ENCODE measurements at regions not wholly inside any gene's neighbourhood (a gene's known extent, or its start where the extent isn't known, plus 50 kb on each side); places are given as distances from the start of the nearest gene placed in this dataset.
"Not testable (repeated sequence)": the region's sequence is repeated elsewhere in the genome, so short reads cannot be mapped to it uniquely, and the experiment has no call there.

DNA sequence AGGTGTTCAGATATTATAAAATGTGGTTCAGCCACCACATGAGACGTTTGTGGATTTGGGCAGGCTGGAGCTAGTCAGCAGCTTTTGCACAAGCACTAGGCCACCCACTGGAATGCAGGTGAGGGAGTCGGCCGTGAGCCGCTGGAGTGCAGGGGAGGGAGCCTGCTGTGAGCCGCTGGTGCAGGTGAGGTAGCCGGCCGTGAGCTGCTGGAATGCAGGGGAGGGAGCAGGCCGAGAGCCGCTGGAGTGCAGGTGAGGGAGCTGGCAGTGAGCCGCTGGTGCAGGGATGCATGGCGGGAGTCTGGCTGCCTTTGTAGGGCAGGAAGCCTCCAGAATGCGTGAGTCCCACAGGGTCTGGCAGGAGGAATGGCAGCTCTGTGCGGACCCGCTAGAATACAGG, 1907.6 kb upstream of the DEFB115 start:
- TF ChIP-seq EZH2phosphoT487 (IDR thresholded peaks at IDR 0.05; ENCODE audit: borderline replicate concordance, low read length) (no peak), EZH2 (IDR thresholded peaks at IDR 0.05; ENCODE audit: low read length, unreplicated experiment) (no peak)
- TF ChIP-seq, protein P1, sequence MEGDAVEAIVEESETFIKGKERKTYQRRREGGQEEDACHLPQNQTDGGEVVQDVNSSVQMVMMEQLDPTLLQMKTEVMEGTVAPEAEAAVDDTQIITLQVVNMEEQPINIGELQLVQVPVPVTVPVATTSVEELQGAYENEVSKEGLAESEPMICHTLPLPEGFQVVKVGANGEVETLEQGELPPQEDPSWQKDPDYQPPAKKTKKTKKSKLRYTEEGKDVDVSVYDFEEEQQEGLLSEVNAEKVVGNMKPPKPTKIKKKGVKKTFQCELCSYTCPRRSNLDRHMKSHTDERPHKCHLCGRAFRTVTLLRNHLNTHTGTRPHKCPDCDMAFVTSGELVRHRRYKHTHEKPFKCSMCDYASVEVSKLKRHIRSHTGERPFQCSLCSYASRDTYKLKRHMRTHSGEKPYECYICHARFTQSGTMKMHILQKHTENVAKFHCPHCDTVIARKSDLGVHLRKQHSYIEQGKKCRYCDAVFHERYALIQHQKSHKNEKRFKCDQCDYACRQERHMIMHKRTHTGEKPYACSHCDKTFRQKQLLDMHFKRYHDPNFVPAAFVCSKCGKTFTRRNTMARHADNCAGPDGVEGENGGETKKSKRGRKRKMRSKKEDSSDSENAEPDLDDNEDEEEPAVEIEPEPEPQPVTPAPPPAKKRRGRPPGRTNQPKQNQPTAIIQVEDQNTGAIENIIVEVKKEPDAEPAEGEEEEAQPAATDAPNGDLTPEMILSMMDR (conservative IDR thresholded peaks at IDR 0.05; ENCODE audit: low read depth, low read length): no peak
- H3K4me2 ChIP-seq (ENCODE audit: low read length): no peak overlapping the region
- DNase-seq: no peak
- no peaks in the 10 kb centered on the region for H3K4me1 ChIP-seq (ENCODE audit: insufficient read depth, low read length)
- H3K36me3 ChIP-seq (ENCODE audit: low read depth, low read length): no peaks in the 10 kb centered on the region
- no peaks in the 10 kb centered on the region for H3K9me2 ChIP-seq (replicated peaks; ENCODE audit: low read length)
- intact Hi-C loops (cut with micrococcal nuclease): no loop called here
- H3K27ac ChIP-seq (ENCODE audit: low read length): no peak overlapping the region
- no peak overlapping the region for H3K9ac ChIP-seq (ENCODE audit: low read length)
- no peaks in the 10 kb centered on the region for H3K9me3 ChIP-seq (ENCODE audit: low read length)
- H3K4me3 ChIP-seq (ENCODE audit: low read length): no peak overlapping the region
- H3F3A ChIP-seq (ENCODE audit: low read length, unreplicated experiment): no peaks in the 10 kb centered on the region
- ATAC-seq: no peak
- no peak overlapping the region for H2AFZ ChIP-seq (ENCODE audit: low read length)
- no peaks in the 10 kb centered on the region for H3K27me3 ChIP-seq (ENCODE audit: low read length)
- H3K79me2 ChIP-seq (ENCODE audit: low read length): no peaks in the 10 kb centered on the region
- no peaks in the 10 kb centered on the region for H4K20me1 ChIP-seq (ENCODE audit: low read length)
- CTCF ChIA-PET: no interaction called here
- POLR2A ChIA-PET (ENCODE audit: unreplicated experiment): no interaction called here
- no TSS peak for BruUV-seq (replicated peaks)

DNA sequence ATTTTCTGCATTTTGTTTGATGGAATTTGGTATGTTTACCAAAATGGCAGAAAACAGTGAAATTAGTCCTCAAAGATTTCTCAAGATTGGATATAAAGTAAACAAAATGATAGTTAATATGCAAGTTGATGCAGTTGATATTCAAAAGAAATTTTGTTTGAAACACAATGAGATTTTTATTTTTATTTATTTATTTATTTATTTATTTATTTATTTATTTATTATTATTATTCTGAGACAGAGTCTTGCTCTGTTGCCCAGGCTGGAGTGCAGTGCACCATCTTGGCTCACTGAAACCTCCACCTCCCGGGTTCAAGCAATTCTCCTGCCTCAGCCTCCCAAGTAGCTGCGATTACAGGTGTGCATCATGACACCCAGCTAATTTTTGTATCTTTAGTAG, 1881.5 kb upstream of the DEFB115 start:
- H3F3A ChIP-seq (ENCODE audit: low read length, unreplicated experiment); H3K27me3 ChIP-seq (ENCODE audit: low read length); H3K79me2 ChIP-seq (ENCODE audit: low read length); BruUV-seq (replicated peaks); H2AFZ ChIP-seq (ENCODE audit: low read length); H3K4me3 ChIP-seq (ENCODE audit: low read length); CTCF ChIA-PET; H3K27ac ChIP-seq (ENCODE audit: low read length); ATAC-seq; H3K9me3 ChIP-seq (ENCODE audit: low read length); H4K20me1 ChIP-seq (ENCODE audit: low read length); H3K9ac ChIP-seq (ENCODE audit: low read length); POLR2A ChIA-PET (ENCODE audit: unreplicated experiment); H3K4me2 ChIP-seq (ENCODE audit: low read length); H3K9me2 ChIP-seq (replicated peaks; ENCODE audit: low read length); H3K36me3 ChIP-seq (ENCODE audit: low read depth, low read length); H3K4me1 ChIP-seq (ENCODE audit: insufficient read depth, low read length); intact Hi-C loops (cut with micrococcal nuclease); DNase-seq: not testable (repeated sequence)

DNA sequence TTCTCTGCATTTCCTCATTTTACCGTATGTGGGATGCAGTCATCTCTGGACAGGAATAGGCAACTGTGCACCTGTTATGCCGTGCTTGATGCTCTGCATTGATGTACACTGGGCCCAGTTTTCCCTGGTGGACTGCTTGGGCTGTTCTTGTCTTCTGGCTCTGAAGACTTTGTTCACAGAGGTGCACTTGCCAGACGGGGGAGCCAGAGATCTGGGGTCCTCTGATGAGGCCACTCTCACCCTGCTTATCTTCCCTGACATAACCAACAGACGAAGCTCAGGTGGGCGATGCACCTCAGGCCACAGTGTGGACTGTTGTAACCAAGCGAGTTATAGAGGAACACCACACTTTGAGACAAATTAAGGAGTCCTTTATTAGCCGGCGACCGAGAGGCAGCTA, 1864.6 kb upstream of the DEFB115 start:
- H3K79me2 ChIP-seq (ENCODE audit: low read length); intact Hi-C loops (cut with micrococcal nuclease); H3K4me3 ChIP-seq (ENCODE audit: low read length): not testable (repeated sequence)

DNA sequence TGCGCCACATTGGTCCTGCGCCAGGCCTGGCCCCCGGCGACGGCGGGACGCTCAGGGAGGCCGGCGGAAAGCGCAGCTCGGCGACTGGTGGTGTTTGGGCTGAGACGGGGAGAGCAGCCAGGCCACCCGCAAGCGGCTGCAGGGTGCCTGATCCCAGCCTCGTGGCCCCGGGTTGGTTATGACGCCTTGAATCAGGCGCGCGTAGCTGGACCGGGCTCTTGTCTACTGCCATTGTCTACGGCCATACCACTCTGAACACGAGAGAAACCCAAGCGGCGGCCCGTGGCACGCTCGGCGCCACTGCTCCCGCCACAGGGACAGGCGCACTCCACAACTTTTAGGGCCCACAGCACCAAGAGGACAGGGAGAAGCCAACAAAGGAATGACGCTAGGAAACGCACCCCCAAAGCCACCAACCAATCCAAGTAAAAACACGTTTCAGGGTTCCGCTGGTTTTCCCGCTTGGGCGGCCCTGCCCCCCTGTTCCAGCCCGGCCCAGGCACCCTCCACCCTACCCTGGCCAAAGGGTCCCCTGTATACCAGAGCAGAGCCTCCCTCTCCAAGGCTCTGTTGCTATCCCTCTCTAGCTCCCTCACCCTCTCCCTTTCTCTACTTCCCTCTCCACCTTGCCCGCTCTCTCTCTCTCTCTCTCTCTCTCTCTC, 1849.3 kb upstream of the DEFB115 start:
- Histone ChIP-seq H3K4me3 (ENCODE audit: low read length) (no peak overlapping the region), H3F3A (ENCODE audit: low read length, unreplicated experiment) (no peaks in the 10 kb centered on the region), H3K4me1 (ENCODE audit: insufficient read depth, low read length) (no peaks in the 10 kb centered on the region), H3K9ac (ENCODE audit: low read length) (no peak overlapping the region), H3K36me3 (ENCODE audit: low read depth, low read length) (no peaks in the 10 kb centered on the region), H4K20me1 (ENCODE audit: low read length) (no peaks in the 10 kb centered on the region), H3K79me2 (ENCODE audit: low read length) (no peaks in the 10 kb centered on the region), H3K9me2 (replicated peaks; ENCODE audit: low read length) (no peaks in the 10 kb centered on the region), H3K9me3 (ENCODE audit: low read length) (peaks cover 4% of the 10 kb centered on the region; the same call in 1 of the 2 replicates), H3K4me2 (ENCODE audit: low read length) (no peak overlapping the region), H2AFZ (ENCODE audit: low read length) (no peak overlapping the region), H3K27ac (ENCODE audit: low read length) (no peak overlapping the region), H3K27me3 (ENCODE audit: low read length) (no peaks in the 10 kb centered on the region)
- DNase-seq (no peak), ATAC-seq (no peak)
- POLR2A ChIA-PET (ENCODE audit: unreplicated experiment): no interaction called here
- CTCF ChIA-PET: no interaction called here
- BruUV-seq (replicated peaks): no TSS peak
- intact Hi-C loops (cut with micrococcal nuclease): no loop called here
- no peak for TF ChIP-seq EZH2 (IDR thresholded peaks at IDR 0.05; ENCODE audit: low read length, unreplicated experiment)
- TF ChIP-seq, protein P1 (conservative IDR thresholded peaks at IDR 0.05; ENCODE audit: low read depth, low read length): no peak
- no peak for TF ChIP-seq EZH2phosphoT487 (IDR thresholded peaks at IDR 0.05; ENCODE audit: borderline replicate concordance, low read length)

More for the DNA sequence above, 1864.6 kb upstream of the DEFB115 start:
- H3K27ac ChIP-seq (ENCODE audit: low read length); H2AFZ ChIP-seq (ENCODE audit: low read length); H3K9ac ChIP-seq (ENCODE audit: low read length); ATAC-seq; H3F3A ChIP-seq (ENCODE audit: low read length, unreplicated experiment); H3K9me3 ChIP-seq (ENCODE audit: low read length); H3K9me2 ChIP-seq (replicated peaks; ENCODE audit: low read length); BruUV-seq (replicated peaks); H3K4me1 ChIP-seq (ENCODE audit: insufficient read depth, low read length); DNase-seq; H4K20me1 ChIP-seq (ENCODE audit: low read length); H3K36me3 ChIP-seq (ENCODE audit: low read depth, low read length); POLR2A ChIA-PET (ENCODE audit: unreplicated experiment); H3K27me3 ChIP-seq (ENCODE audit: low read length); H3K4me2 ChIP-seq (ENCODE audit: low read length); CTCF ChIA-PET: not testable (repeated sequence)

DNA sequence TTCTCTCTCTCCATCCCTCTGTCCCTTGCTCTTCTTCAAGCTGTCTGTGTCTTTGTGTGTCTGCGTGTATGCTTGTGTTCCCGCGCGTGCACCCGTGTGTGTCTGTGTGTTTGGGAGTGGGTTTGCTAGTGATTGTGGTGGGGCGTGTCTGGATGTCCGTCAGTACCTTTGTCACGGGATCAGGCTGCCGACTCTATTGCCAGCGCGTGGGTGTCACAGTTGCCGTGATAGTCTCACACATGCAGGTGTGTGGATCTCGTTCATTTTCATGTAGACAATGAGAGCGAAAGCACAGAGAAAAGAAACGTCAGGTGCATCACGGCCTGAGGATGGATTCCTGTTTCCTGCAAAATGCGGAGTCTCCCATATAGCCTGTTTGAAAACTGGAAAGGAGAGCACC, 1848.8 kb upstream of the DEFB115 start:
- H2AFZ ChIP-seq (ENCODE audit: low read length); H3K9me2 ChIP-seq (replicated peaks; ENCODE audit: low read length); CTCF ChIA-PET; ATAC-seq; intact Hi-C loops (cut with micrococcal nuclease); DNase-seq; BruUV-seq (replicated peaks); H3K79me2 ChIP-seq (ENCODE audit: low read length); H3K9ac ChIP-seq (ENCODE audit: low read length); H3K36me3 ChIP-seq (ENCODE audit: low read depth, low read length); H3K4me2 ChIP-seq (ENCODE audit: low read length); H4K20me1 ChIP-seq (ENCODE audit: low read length); H3K27ac ChIP-seq (ENCODE audit: low read length); H3K9me3 ChIP-seq (ENCODE audit: low read length); POLR2A ChIA-PET (ENCODE audit: unreplicated experiment); H3K4me3 ChIP-seq (ENCODE audit: low read length); H3K4me1 ChIP-seq (ENCODE audit: insufficient read depth, low read length); H3F3A ChIP-seq (ENCODE audit: low read length, unreplicated experiment); H3K27me3 ChIP-seq (ENCODE audit: low read length): not testable (repeated sequence)
